ENCODE measurements at regions not wholly inside any gene's neighbourhood (a gene's known extent, or its start where the extent isn't known, plus 50 kb on each side); places are given as distances from the start of the nearest gene placed in this dataset.
"Not testable (repeated sequence)": the region's sequence is repeated elsewhere in the genome, so short reads cannot be mapped to it uniquely, and the experiment has no call there.

- no peak for DNase-seq (ENCODE audit: low read depth, low spot score)
- H3K4me3 ChIP-seq (ENCODE audit: low read length) = no peak overlapping the region
Observed at GRCh38 chr18:34942276-34942675, 98.9 kb upstream of the MAPRE2 start.

GRCh38 chr18:34942975-34943374, 98.2 kb upstream of the MAPRE2 start:
- DNase-seq (ENCODE audit: low read depth, low spot score) = no peak
- no peak overlapping the region for H3K4me3 ChIP-seq (ENCODE audit: low read length)

GRCh38 chr18:34943587-34943986, 97.6 kb upstream of the MAPRE2 start:
- H3K4me3 ChIP-seq (ENCODE audit: low read length) = no peak overlapping the region
- no peak for DNase-seq (ENCODE audit: low read depth, low spot score)

GRCh38 chr18:34947711-34948125, 93.5 kb upstream of the MAPRE2 start:
- H3K4me3 ChIP-seq (ENCODE audit: low read length) = no peak overlapping the region

GRCh38 chr18:34951625-34952379, 89.4 kb upstream of the MAPRE2 start:
- no peak overlapping the region for H3K4me3 ChIP-seq (ENCODE audit: low read length)
- no peak for DNase-seq (ENCODE audit: low read depth, low spot score)

More at GRCh38 chr18:34947711-34948125, 93.5 kb upstream of the MAPRE2 start:
- no peak for DNase-seq (ENCODE audit: low read depth, low spot score)

- H3K4me3 ChIP-seq (ENCODE audit: low read length) = no peak overlapping the region
- no peak for DNase-seq (ENCODE audit: low read depth, low spot score)
Observed at GRCh38 chr18:34953212-34953611, 88.0 kb upstream of the MAPRE2 start.

GRCh38 chr18:34955494-34955893, 85.7 kb upstream of the MAPRE2 start:
- H3K4me3 ChIP-seq (ENCODE audit: low read length); DNase-seq (ENCODE audit: low read depth, low spot score): not testable (repeated sequence)

- no peak for DNase-seq (ENCODE audit: low read depth, low spot score)
Observed at GRCh38 chr18:34956663-34957062, 84.5 kb upstream of the MAPRE2 start.

GRCh38 chr18:34957119-34957863, 83.9 kb upstream of the MAPRE2 start:
- no peak for DNase-seq (ENCODE audit: low read depth, low spot score)
- H3K4me3 ChIP-seq (ENCODE audit: low read length) = no peak overlapping the region

More at GRCh38 chr18:34956663-34957062, 84.5 kb upstream of the MAPRE2 start:
- no peak overlapping the region for H3K4me3 ChIP-seq (ENCODE audit: low read length)

GRCh38 chr18:34957864-34958259, 83.4 kb upstream of the MAPRE2 start:
- no peak for DNase-seq (ENCODE audit: low read depth, low spot score)
- H3K4me3 ChIP-seq (ENCODE audit: low read length) = no peak overlapping the region

- H3K4me3 ChIP-seq (ENCODE audit: low read length) = no peak overlapping the region
- DNase-seq (ENCODE audit: low read depth, low spot score) = no peak
Observed at GRCh38 chr18:34959211-34959829, 81.9 kb upstream of the MAPRE2 start.

GRCh38 chr18:34959989-34960388, 81.2 kb upstream of the MAPRE2 start:
- H3K4me3 ChIP-seq (ENCODE audit: low read length) = no peak overlapping the region
- DNase-seq (ENCODE audit: low read depth, low spot score) = no peak

- no peak for DNase-seq (ENCODE audit: low read depth, low spot score)
Observed at GRCh38 chr18:34965108-34965507, 76.1 kb upstream of the MAPRE2 start.

GRCh38 chr18:34965566-34965965, 75.6 kb upstream of the MAPRE2 start:
- DNase-seq (ENCODE audit: low read depth, low spot score) = no peak
- H3K4me3 ChIP-seq (ENCODE audit: low read length) = no peak overlapping the region

More at GRCh38 chr18:34965108-34965507, 76.1 kb upstream of the MAPRE2 start:
- no peak overlapping the region for H3K4me3 ChIP-seq (ENCODE audit: low read length)

GRCh38 chr18:34970106-34970505, 71.1 kb upstream of the MAPRE2 start:
- no peak for DNase-seq (ENCODE audit: low read depth, low spot score)

GRCh38 chr18:34971313-34971712, 69.9 kb upstream of the MAPRE2 start:
- no peak overlapping the region for H3K4me3 ChIP-seq (ENCODE audit: low read length)
- DNase-seq (ENCODE audit: low read depth, low spot score) = no peak

More at GRCh38 chr18:34970106-34970505, 71.1 kb upstream of the MAPRE2 start:
- no peak overlapping the region for H3K4me3 ChIP-seq (ENCODE audit: low read length)

GRCh38 chr18:34972765-34973414, 68.3 kb upstream of the MAPRE2 start:
- no peak for DNase-seq (ENCODE audit: low read depth, low spot score)
- H3K4me3 ChIP-seq (ENCODE audit: low read length) = no peak overlapping the region

- peak overlapping the region; percentile 82 for H3K4me3 ChIP-seq (ENCODE audit: low read length)
- DNase-seq (ENCODE audit: low read depth, low spot score) = no peak
Observed at GRCh38 chr18:34976123-34976522, 65.1 kb upstream of the MAPRE2 start.

GRCh38 chr18:34976534-34976898, 64.7 kb upstream of the MAPRE2 start:
- DNase-seq (ENCODE audit: low read depth, low spot score) = no peak
- H3K4me3 ChIP-seq (ENCODE audit: low read length) = peak overlapping the region; percentile 82

Data from Jurkat, Clone E6-1 (cell line).